ENCODE measurements at regions not wholly inside any gene's neighbourhood (a gene's known extent, or its start where the extent isn't known, plus 50 kb on each side); places are given as distances from the start of the nearest gene placed in this dataset.

GRCh38 chr2:129902731-129903585 lies 76.5 kb upstream of the RAB6C start:
- no peaks in the 10 kb centered on the region for H3K27me3 ChIP-seq (ENCODE audit: control insufficient read depth, insufficient read depth, low read length)

DNA sequence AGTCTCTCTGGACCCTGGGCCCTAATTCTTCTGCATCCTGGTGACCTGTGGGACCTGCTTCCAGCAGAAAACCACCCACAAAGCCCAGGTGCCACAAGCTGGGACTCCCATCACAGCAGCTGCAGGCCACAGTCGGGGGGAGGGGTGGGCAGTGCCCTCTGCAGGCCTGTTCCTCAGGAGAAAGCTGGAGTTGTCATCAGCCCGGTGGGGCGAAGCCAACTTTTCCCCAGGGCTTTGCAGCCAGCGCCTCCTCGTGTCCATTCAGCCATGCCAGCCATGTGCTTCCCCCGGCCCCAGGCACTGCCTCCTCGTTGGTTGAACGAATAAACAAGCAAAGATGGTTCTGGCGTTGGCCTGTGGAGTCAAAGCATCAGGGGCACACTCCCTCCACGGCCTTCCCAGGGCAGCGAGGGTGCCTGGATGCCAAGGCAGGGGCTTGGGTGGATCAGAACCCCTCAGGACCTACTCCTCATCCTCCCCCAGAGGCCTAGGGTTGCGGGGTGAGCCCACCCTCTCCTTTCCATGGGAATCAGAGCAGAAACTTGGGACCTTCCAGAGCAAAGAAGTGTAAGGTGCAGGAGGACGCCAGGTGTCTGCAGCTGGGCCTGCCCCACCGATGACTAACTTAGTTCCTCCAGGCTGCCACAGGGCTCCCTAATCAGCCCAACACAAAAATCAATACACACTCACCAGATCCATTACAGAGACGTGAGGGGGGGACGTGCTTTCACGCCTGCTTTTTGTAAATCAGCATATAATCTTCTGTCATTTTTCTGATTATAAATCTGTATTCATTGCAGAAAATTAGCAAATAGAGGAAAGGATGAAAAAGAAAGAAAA lies 75.7 kb upstream of the RAB6C start:
- H3K4me3 Mint-ChIP-seq, result no peak overlapping the region
- ATAC-seq (ENCODE audit: low read depth in 2 of 2) (no peak), DNase-seq (no peak)
- Histone ChIP-seq H3K4me3 (ENCODE audit: low read depth, low read length) (no peak overlapping the region), H3K27me3 (ENCODE audit: control insufficient read depth, insufficient read depth, low read length) (no peaks in the 10 kb centered on the region), H3K27ac (ENCODE audit: insufficient read depth, low read length, poor library complexity, severe bottlenecking) (no peak overlapping the region), H3K9me3 (ENCODE audit: control insufficient read depth in 2 of 2, low read length in 2 of 2) (no peaks in the 10 kb centered on the region), H3K4me1 (ENCODE audit: control insufficient read depth, insufficient read depth, low read length, poor library complexity, severe bottlenecking) (no peaks in the 10 kb centered on the region), H3K36me3 (ENCODE audit: control insufficient read depth, insufficient read depth, low read length) (no peaks in the 10 kb centered on the region)
- H3K27ac Mint-ChIP-seq, result no peak overlapping the region
- H3K36me3 Mint-ChIP-seq, result no peaks in the 10 kb centered on the region
- H3K4me1 Mint-ChIP-seq, result no peaks in the 10 kb centered on the region
- H3K9me3 Mint-ChIP-seq, result peaks cover 0 to 1% (median 0%) of the 10 kb centered on the region in 7 donors
- H3K27me3 Mint-ChIP-seq, result no peaks in the 10 kb centered on the region

More at GRCh38 chr2:129902731-129903585, 76.5 kb upstream of the RAB6C start:
- Histone ChIP-seq H3K36me3 (ENCODE audit: control insufficient read depth, insufficient read depth, low read length) (no peaks in the 10 kb centered on the region), H3K27ac (ENCODE audit: insufficient read depth, low read length, poor library complexity, severe bottlenecking) (no peak overlapping the region), H3K4me3 (ENCODE audit: low read depth, low read length) (no peak overlapping the region), H3K9me3 (ENCODE audit: control insufficient read depth in 2 of 2, low read length in 2 of 2) (no peaks in the 10 kb centered on the region), H3K4me1 (ENCODE audit: control insufficient read depth, insufficient read depth, low read length, poor library complexity, severe bottlenecking) (no peaks in the 10 kb centered on the region)
- Mint-ChIP-seq H3K27ac (no peak overlapping the region), H3K4me1 (no peaks in the 10 kb centered on the region), H3K4me3 (no peak overlapping the region), H3K36me3 (no peaks in the 10 kb centered on the region), H3K27me3 (no peaks in the 10 kb centered on the region), H3K9me3 (peaks cover 0 to 4% (median 0%) of the 10 kb centered on the region in 7 donors)
- ATAC-seq (ENCODE audit: low read depth in 2 of 2), result no peak
- DNase-seq, result no peak

- Mint-ChIP-seq H3K36me3 (no peaks in the 10 kb centered on the region), H3K4me3 (no peak overlapping the region), H3K27ac (no peak overlapping the region), H3K27me3 (no peaks in the 10 kb centered on the region), H3K9me3 (peaks cover 0 to 1% (median 0%) of the 10 kb centered on the region in 7 donors), H3K4me1 (no peaks in the 10 kb centered on the region)
- Histone ChIP-seq H3K36me3 (ENCODE audit: control insufficient read depth, insufficient read depth, low read length) (no peaks in the 10 kb centered on the region), H3K9me3 (ENCODE audit: control insufficient read depth in 2 of 2, low read length in 2 of 2) (no peaks in the 10 kb centered on the region), H3K27me3 (ENCODE audit: control insufficient read depth, insufficient read depth, low read length) (no peaks in the 10 kb centered on the region), H3K4me3 (ENCODE audit: low read depth, low read length) (no peak overlapping the region), H3K4me1 (ENCODE audit: control insufficient read depth, insufficient read depth, low read length, poor library complexity, severe bottlenecking) (no peaks in the 10 kb centered on the region), H3K27ac (ENCODE audit: insufficient read depth, low read length, poor library complexity, severe bottlenecking) (no peak overlapping the region)
- ATAC-seq (ENCODE audit: low read depth in 2 of 2) (no peak), DNase-seq (no peak)
These were observed 74.7 kb upstream of the RAB6C start for GRCh38 chr2:129904532-129905446.

DNA sequence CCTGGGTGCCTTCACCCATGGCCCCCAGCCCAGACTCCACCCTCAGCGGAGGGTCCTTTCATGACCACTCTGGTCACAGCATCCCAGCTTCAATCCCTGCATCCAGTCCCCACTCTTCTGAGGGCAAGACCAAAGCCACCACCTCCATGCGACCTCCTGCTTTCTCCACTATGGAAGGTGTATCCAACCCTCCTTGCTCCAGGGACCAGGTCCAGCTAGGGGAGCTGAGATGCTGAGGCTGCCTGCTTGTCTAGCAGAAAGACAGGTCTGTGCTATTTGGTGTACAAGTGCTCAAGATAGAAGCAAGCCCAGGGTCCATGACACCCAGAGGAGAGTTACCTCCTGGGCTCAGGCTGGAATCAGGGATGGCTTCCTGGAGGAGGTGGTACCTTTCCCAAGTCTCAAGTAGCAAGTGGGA lies 73.8 kb upstream of the RAB6C start:
- no peaks in the 10 kb centered on the region for H3K36me3 ChIP-seq (ENCODE audit: control insufficient read depth, insufficient read depth, low read length)
- no peaks in the 10 kb centered on the region for H3K27me3 ChIP-seq (ENCODE audit: control insufficient read depth, insufficient read depth, low read length)
- H3K4me3 ChIP-seq (ENCODE audit: low read depth, low read length), result no peak overlapping the region
- H3K27ac ChIP-seq (ENCODE audit: insufficient read depth, low read length, poor library complexity, severe bottlenecking), result no peak overlapping the region
- ATAC-seq (ENCODE audit: low read depth in 2 of 2) (no peak), DNase-seq (no peak)
- Mint-ChIP-seq H3K36me3 (no peaks in the 10 kb centered on the region), H3K9me3 (peaks cover 0 to 1% (median 0%) of the 10 kb centered on the region in 7 donors), H3K27ac (no peak overlapping the region), H3K4me3 (no peak overlapping the region), H3K4me1 (no peaks in the 10 kb centered on the region), H3K27me3 (no peaks in the 10 kb centered on the region)
- no peaks in the 10 kb centered on the region for H3K9me3 ChIP-seq (ENCODE audit: control insufficient read depth in 2 of 2, low read length in 2 of 2)
- H3K4me1 ChIP-seq (ENCODE audit: control insufficient read depth, insufficient read depth, low read length, poor library complexity, severe bottlenecking), result no peaks in the 10 kb centered on the region

- no peaks in the 10 kb centered on the region for H3K27me3 ChIP-seq (ENCODE audit: control insufficient read depth, insufficient read depth, low read length)
- no peaks in the 10 kb centered on the region for H3K9me3 ChIP-seq (ENCODE audit: control insufficient read depth in 2 of 2, low read length in 2 of 2)
- no peak overlapping the region for H3K4me3 ChIP-seq (ENCODE audit: low read depth, low read length)
- no peak for ATAC-seq (ENCODE audit: low read depth in 2 of 2)
- H3K4me1 ChIP-seq (ENCODE audit: control insufficient read depth, insufficient read depth, low read length, poor library complexity, severe bottlenecking), result no peaks in the 10 kb centered on the region
- Mint-ChIP-seq H3K9me3 (peaks cover 0 to 1% (median 0%) of the 10 kb centered on the region in 7 donors), H3K4me3 (no peak overlapping the region), H3K27me3 (no peaks in the 10 kb centered on the region), H3K4me1 (no peaks in the 10 kb centered on the region), H3K36me3 (no peaks in the 10 kb centered on the region), H3K27ac (no peak overlapping the region)
- no peak for DNase-seq
- no peak overlapping the region for H3K27ac ChIP-seq (ENCODE audit: insufficient read depth, low read length, poor library complexity, severe bottlenecking)
- H3K36me3 ChIP-seq (ENCODE audit: control insufficient read depth, insufficient read depth, low read length), result no peaks in the 10 kb centered on the region
These were observed 73.2 kb upstream of the RAB6C start for GRCh38 chr2:129906139-129906860.

DNA sequence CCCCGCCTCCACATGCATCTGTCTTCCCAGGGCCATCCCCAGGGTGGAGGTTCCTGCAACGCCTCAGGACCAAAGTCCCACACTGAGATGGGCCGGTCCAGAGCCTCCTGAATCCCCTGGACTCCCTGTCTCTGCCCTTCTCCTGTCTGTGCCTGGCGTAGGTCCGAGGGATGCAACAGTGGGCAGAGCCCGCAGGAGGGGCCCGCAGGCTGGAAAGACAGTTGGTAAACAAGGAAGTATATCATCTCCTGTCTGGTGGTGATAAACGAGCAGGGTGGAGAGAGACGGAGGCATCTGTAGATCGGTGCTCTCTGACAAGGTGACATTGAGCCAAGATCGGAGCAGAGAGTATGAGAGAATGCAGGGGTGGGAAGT lies 72.6 kb upstream of the RAB6C start:
- H3K27me3 ChIP-seq (ENCODE audit: control insufficient read depth, insufficient read depth, low read length), result no peaks in the 10 kb centered on the region
- ATAC-seq (ENCODE audit: low read depth in 2 of 2), result no peak
- H3K27ac ChIP-seq (ENCODE audit: insufficient read depth, low read length, poor library complexity, severe bottlenecking), result no peak overlapping the region
- no peak overlapping the region for H3K4me3 ChIP-seq (ENCODE audit: low read depth, low read length)
- no peaks in the 10 kb centered on the region for H3K36me3 ChIP-seq (ENCODE audit: control insufficient read depth, insufficient read depth, low read length)
- no peak for DNase-seq
- Mint-ChIP-seq H3K27me3 (no peaks in the 10 kb centered on the region), H3K4me1 (no peaks in the 10 kb centered on the region), H3K9me3 (peaks cover 0 to 1% (median 0%) of the 10 kb centered on the region in 7 donors), H3K36me3 (no peaks in the 10 kb centered on the region), H3K27ac (no peak overlapping the region), H3K4me3 (no peak overlapping the region)
- H3K9me3 ChIP-seq (ENCODE audit: control insufficient read depth in 2 of 2, low read length in 2 of 2), result no peaks in the 10 kb centered on the region
- no peaks in the 10 kb centered on the region for H3K4me1 ChIP-seq (ENCODE audit: control insufficient read depth, insufficient read depth, low read length, poor library complexity, severe bottlenecking)

All from CD4-positive, CD25-positive, alpha-beta regulatory T cell (primary cell).